HCT116 (cell line): ENCODE measurements at regions not wholly inside any gene's neighbourhood (a gene's known extent, or its start where the extent isn't known, plus 50 kb on each side); places are given as distances from the start of the nearest gene placed in this dataset.

Experiments
- ATAC-seq: fragments of 200-7000 bp; cut with Tn5 transposase; 2 replicates; pipeline ENCODE4 v1.9.1; 2020; ENCODE audit warnings: mild to moderate bottlenecking, moderate library complexity
- BruUV-seq: library from RNA; stranded (reverse); fragments of 400-500 nt; replicated peaks from 2 replicates; lab custom pipeline; 2021; lab: Mats Ljungman, UMichigan
- CTCF ChIA-PET: fragments of 300-600 bp; sonication (Branson Sonifier 250); formaldehyde crosslinking; loops from one replicate; lab custom pipeline; 2021; ENCODE audit warnings: antibody characterized with exemption; lab: Charles Lee
- POLR2A ChIA-PET: fragments of 300-600, 350-600 bp; sonication (Branson Sonifier 250); formaldehyde crosslinking; loops from one replicate; lab custom pipeline; 2021; ENCODE audit warnings: antibody characterized with exemption; lab: Charles Lee
- RAD21 ChIA-PET, 2 experiments: fragments of 300-600 bp; sonication (Branson Sonifier 250); formaldehyde crosslinking; loops; one replicate each; lab custom pipeline; 2023; ENCODE audit warnings: low total read pairs in 2 of 2; ENCODE audit not compliant: uncharacterized antibody in 2 of 2, unreplicated experiment in 2 of 2, low non-redundant PET in 1 of 2; lab: Charles Lee
- DNase-seq: peaks from one replicate; pipeline ENCODE4 v3.0.0-alpha.2; 2010; ENCODE audit warnings: low read depth, low spot score
- H2AFZ ChIP-seq: fragments of 200-600 bp; shearing (Covaris generic), sonication (generic); 2 replicates; pipeline ENCODE4 v1.6.1; 2017; ENCODE audit warnings: low read depth, mixed run types, mixed read lengths, antibody characterized with exemption, low read length; ENCODE audit not compliant: poor library complexity, severe bottlenecking
- H3K27ac ChIP-seq: 2 replicates; pipeline ENCODE4 v1.5.1; 2012; ENCODE audit warnings: low read depth, low read length
- H3K27me3 ChIP-seq: fragments of 200-600 bp; sonication (generic); 2 replicates; pipeline ENCODE4 v1.6.1; 2016; ENCODE audit warnings: mixed run types, low read length, mixed read lengths; ENCODE audit not compliant: insufficient read depth
- H3K36me3 ChIP-seq, 2 experiments: fragments of 200-500 bp in 1 of 2; fragments of 200-600 bp in 1 of 2; sonication (Bioruptor generic) in 1 of 2; sonication (generic) in 1 of 2; 2 replicates each; pipeline versions ENCODE4 v1.5.1 to v1.6.1; 2014 to 2016; ENCODE audit warnings: low read length in 2 of 2, inconsistent platforms in 1 of 2, mixed read lengths in 1 of 2, mixed run types in 1 of 2; ENCODE audit not compliant: insufficient read depth in 2 of 2, control insufficient read depth in 1 of 2
- H3K4me1 ChIP-seq, 2 experiments: fragments of 200-600 bp in 1 of 2; sonication (generic) in 1 of 2; 2 replicates each; pipeline versions ENCODE4 v1.5.1 to v1.6.1; 2012 to 2017; ENCODE audit warnings: low read length in 2 of 2, inconsistent platforms in 1 of 2, mild to moderate bottlenecking in 1 of 2, mixed read lengths in 1 of 2, mixed run types in 1 of 2, moderate library complexity in 1 of 2; ENCODE audit not compliant: insufficient read depth in 2 of 2, control insufficient read depth in 1 of 2
- H3K4me2 ChIP-seq: fragments of 200-600 bp; sonication (generic); 2 replicates; pipeline ENCODE4 v1.6.1; 2017; ENCODE audit warnings: mixed run types, low read length, mixed read lengths
- H3K4me3 ChIP-seq, 2 experiments: fragments of 200-600 bp in 1 of 2; sonication (generic) in 1 of 2; replicated peaks in 1 of 2; 2 replicates each; pipeline ENCODE4 v1.5.1; 2011 to 2016; ENCODE audit warnings: low read length in 2 of 2, control low read depth in 1 of 2, low read depth in 1 of 2, mild to moderate bottlenecking in 1 of 2, mixed read lengths in 1 of 2, mixed run types in 1 of 2
- H3K79me2 ChIP-seq: fragments of 200-600 bp; sonication (generic); 2 replicates; pipeline ENCODE4 v1.6.1; 2017; ENCODE audit warnings: mild to moderate bottlenecking, mixed run types, low read length, moderate library complexity, mixed read lengths; ENCODE audit not compliant: insufficient read depth
- H3K9ac ChIP-seq: fragments of 200-600 bp; sonication (generic); 2 replicates; pipeline ENCODE4 v1.6.1; 2016; ENCODE audit warnings: low read length, mixed read lengths
- H3K9me2 ChIP-seq: fragments of 200-600 bp; sonication (generic), shearing (Covaris generic); 2 replicates; pipeline ENCODE4 v1.6.1; 2017; ENCODE audit warnings: mixed run types, mild to moderate bottlenecking, moderate library complexity; ENCODE audit not compliant: insufficient read depth
- H3K9me3 ChIP-seq, 2 experiments: fragments of 200-500 bp in 1 of 2; fragments of 200-600 bp in 1 of 2; sonication (Bioruptor generic) in 1 of 2; sonication (generic) in 1 of 2; 2 replicates each; pipeline ENCODE4 v1.6.1; 2014 to 2017; ENCODE audit warnings: low read length in 2 of 2, mixed read lengths in 2 of 2, inconsistent platforms in 1 of 2, low read depth in 1 of 2, mild to moderate bottlenecking in 1 of 2, mixed run types in 1 of 2, moderate library complexity in 1 of 2; ENCODE audit not compliant: control insufficient read depth in 1 of 2, insufficient read depth in 1 of 2
- H4K20me1 ChIP-seq: fragments of 200-600 bp; sonication (generic), shearing (Covaris generic); 2 replicates; pipeline ENCODE4 v1.6.1; 2017; ENCODE audit warnings: mixed run types, mild to moderate bottlenecking, moderate library complexity; ENCODE audit not compliant: insufficient read depth
- EGR1 ChIP-seq: IDR thresholded peaks from 2 replicates; pipeline ENCODE4 v1.6.1; 2012; ENCODE audit warnings: low read depth
- ELF1 ChIP-seq: IDR thresholded peaks from 2 replicates; pipeline ENCODE4 v1.6.1; 2012; ENCODE audit warnings: low read depth, borderline replicate concordance
- EZH2phosphoT487 ChIP-seq: fragments of 200-600 bp; IDR thresholded peaks from 2 replicates; pipeline ENCODE4 v1.6.1; 2018; ENCODE audit warnings: antibody characterized with exemption, borderline replicate concordance
- POLR2AphosphoS5 ChIP-seq: IDR thresholded peaks from 2 replicates; pipeline ENCODE4 v1.6.1; 2011; ENCODE audit warnings: mild to moderate bottlenecking, low read depth, low read length, moderate library complexity
- REST ChIP-seq: IDR thresholded peaks from 2 replicates; pipeline ENCODE4 v1.6.1; 2012; ENCODE audit warnings: low read depth
- SRF ChIP-seq: IDR thresholded peaks from 2 replicates; pipeline ENCODE4 v1.6.1; 2012; ENCODE audit warnings: low read depth
- TCF7L2 ChIP-seq: IDR thresholded peaks from 2 replicates; pipeline ENCODE4 v1.7.0; 2011; ENCODE audit warnings: borderline replicate concordance, inconsistent platforms; ENCODE audit not compliant: insufficient read depth, insufficient read length; ENCODE audit errors: extremely low read depth
- YY1 ChIP-seq: IDR thresholded peaks from 2 replicates; pipeline ENCODE4 v1.6.1; 2011; ENCODE audit warnings: low read length, low read depth, moderate library complexity, mild to moderate bottlenecking; ENCODE audit not compliant: insufficient replicate concordance; ENCODE audit errors: extremely low read depth
- ZBTB33 ChIP-seq: IDR thresholded peaks from 2 replicates; pipeline ENCODE4 v1.6.1; 2011; ENCODE audit warnings: mild to moderate bottlenecking, low read length, moderate library complexity; ENCODE audit not compliant: insufficient replicate concordance; ENCODE audit errors: extremely low read depth
- ZFX ChIP-seq: fragments of 450-650 bp; IDR thresholded peaks from 2 replicates; pipeline ENCODE4 v1.6.1; 2017
- ZNF274 ChIP-seq: fragments of 200-500 bp; sonication (Bioruptor generic); IDR thresholded peaks from 2 replicates; pipeline ENCODE4 v1.6.1; 2014; ENCODE audit warnings: mild to moderate bottlenecking, low read depth, low read length, inconsistent platforms
- intact Hi-C: fragments of 100-400 bp; cut with micrococcal nuclease; formaldehyde crosslinking; loops from 2 replicates; pipeline ENCODE4 v1.10.0; 2022

GRCh38 chr5:71988808-71989207, 118.5 kb upstream of the MAP1B start:
- intact Hi-C loops = no loop called here
- no peaks in the 10 kb centered on the region for H3K9me2 ChIP-seq
- no peak overlapping the region for H2AFZ ChIP-seq
- ChIA-PET POLR2A (no interaction called here), RAD21 (no interaction called here), CTCF (no interaction called here)
- H3K36me3 ChIP-seq = no peaks in the 10 kb centered on the region
- no peak overlapping the region for H3K4me3 ChIP-seq
- DNase-seq = no peak
- H3K9me3 ChIP-seq = no peaks in the 10 kb centered on the region
- ATAC-seq = no peak
- BruUV-seq = no TSS peak
- H3K27ac ChIP-seq = no peak overlapping the region
- no peak overlapping the region for H3K4me2 ChIP-seq
- TF ChIP-seq YY1 (no peak), ZBTB33 (no peak), ELF1 (no peak), ZFX (no peak), POLR2AphosphoS5 (no peak), SRF (no peak), EGR1 (no peak), EZH2phosphoT487 (no peak)
- H3K27me3 ChIP-seq = no peaks in the 10 kb centered on the region
- no peaks in the 10 kb centered on the region for H4K20me1 ChIP-seq
- no peak overlapping the region for H3K9ac ChIP-seq
- no peaks in the 10 kb centered on the region for H3K4me1 ChIP-seq
- no peaks in the 10 kb centered on the region for H3K79me2 ChIP-seq

GRCh38 chr5:71993600-71993999, 113.7 kb upstream of the MAP1B start:
- CTCF ChIA-PET = no interaction called here
- Histone ChIP-seq H3K4me1 (no peaks in the 10 kb centered on the region), H3K27ac (no peak overlapping the region), H2AFZ (no peak overlapping the region), H3K9me3 (no peaks in the 10 kb centered on the region), H3K4me2 (no peak overlapping the region), H3K79me2 (no peaks in the 10 kb centered on the region), H3K4me3 (no peak overlapping the region), H3K9ac (no peak overlapping the region)
- intact Hi-C loops = no loop called here
- no TSS peak for BruUV-seq
- RAD21 ChIA-PET = no interaction called here
- ATAC-seq = no peak
- TF ChIP-seq ZNF274 (no peak), EGR1 (no peak), REST (no peak), TCF7L2 (no peak)
- TF ChIP-seq, all 23 proteins: peak for 0
- POLR2A ChIA-PET = no interaction called here
- no peaks in the 10 kb centered on the region for H4K20me1 ChIP-seq
- no peaks in the 10 kb centered on the region for H3K9me2 ChIP-seq
- DNase-seq = no peak
- no peaks in the 10 kb centered on the region for H3K36me3 ChIP-seq
- no peaks in the 10 kb centered on the region for H3K27me3 ChIP-seq
